Neutrophil (primary cell): ENCODE measurements at regions not wholly inside any gene's neighbourhood (a gene's known extent, or its start where the extent isn't known, plus 50 kb on each side); places are given as distances from the start of the nearest gene placed in this dataset.
"Not testable (repeated sequence)": the region's sequence is repeated elsewhere in the genome, so short reads cannot be mapped to it uniquely, and the experiment has no call there.

Source experiments
- H3K27ac ChIP-seq: fragments of 200-600 bp; sonication (generic); 2 replicates; pipeline ENCODE4 v1.5.1; 2016; ENCODE audit warnings: mild to moderate bottlenecking, moderate library complexity
- H3K27me3 ChIP-seq: fragments of 200-600 bp; sonication (generic); 2 replicates; pipeline ENCODE4 v1.6.0; 2016; ENCODE audit warnings: mild to moderate bottlenecking
- H3K36me3 ChIP-seq: fragments of 200-600 bp; sonication (generic); 2 replicates; pipeline ENCODE4 v1.5.1; 2017
- H3K4me1 ChIP-seq, 2 experiments: fragments of 200-600 bp in 1 of 2; sonication (generic) in 1 of 2; 1 replicate in 1 of 2; 2 replicates in 1 of 2; pipeline versions ENCODE4 v1.5.1 to v1.6.1; 2013 to 2016; ENCODE audit warnings: low read depth in 1 of 2, low read length in 1 of 2, mild to moderate bottlenecking in 1 of 2, moderate library complexity in 1 of 2; ENCODE audit not compliant: control insufficient read depth in 1 of 2, insufficient read depth in 1 of 2
- H3K4me3 ChIP-seq, 2 experiments: fragments of 200-600 bp in 1 of 2; sonication (generic) in 1 of 2; 1 replicate in 1 of 2; 2 replicates in 1 of 2; pipeline ENCODE4 v1.5.1; 2013 to 2016; ENCODE audit warnings: low read depth in 1 of 2, low read length in 1 of 2, mild to moderate bottlenecking in 1 of 2, moderate library complexity in 1 of 2
- H3K9me3 ChIP-seq: fragments of 200-600 bp; sonication (generic); 2 replicates; pipeline ENCODE4 v1.5.1; 2016
- TF ChIP-seq, protein P1 (sequence below): fragments of 200-600 bp; sonication (generic); IDR thresholded peaks from 2 replicates; pipeline ENCODE4 v1.5.1; 2016; ENCODE audit warnings: antibody characterized with exemption

- H3K36me3 ChIP-seq: no peaks in the 10 kb centered on the region
- TF ChIP-seq, protein P1, sequence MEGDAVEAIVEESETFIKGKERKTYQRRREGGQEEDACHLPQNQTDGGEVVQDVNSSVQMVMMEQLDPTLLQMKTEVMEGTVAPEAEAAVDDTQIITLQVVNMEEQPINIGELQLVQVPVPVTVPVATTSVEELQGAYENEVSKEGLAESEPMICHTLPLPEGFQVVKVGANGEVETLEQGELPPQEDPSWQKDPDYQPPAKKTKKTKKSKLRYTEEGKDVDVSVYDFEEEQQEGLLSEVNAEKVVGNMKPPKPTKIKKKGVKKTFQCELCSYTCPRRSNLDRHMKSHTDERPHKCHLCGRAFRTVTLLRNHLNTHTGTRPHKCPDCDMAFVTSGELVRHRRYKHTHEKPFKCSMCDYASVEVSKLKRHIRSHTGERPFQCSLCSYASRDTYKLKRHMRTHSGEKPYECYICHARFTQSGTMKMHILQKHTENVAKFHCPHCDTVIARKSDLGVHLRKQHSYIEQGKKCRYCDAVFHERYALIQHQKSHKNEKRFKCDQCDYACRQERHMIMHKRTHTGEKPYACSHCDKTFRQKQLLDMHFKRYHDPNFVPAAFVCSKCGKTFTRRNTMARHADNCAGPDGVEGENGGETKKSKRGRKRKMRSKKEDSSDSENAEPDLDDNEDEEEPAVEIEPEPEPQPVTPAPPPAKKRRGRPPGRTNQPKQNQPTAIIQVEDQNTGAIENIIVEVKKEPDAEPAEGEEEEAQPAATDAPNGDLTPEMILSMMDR: no peak
- no peaks in the 10 kb centered on the region for H3K9me3 ChIP-seq
- H3K27me3 ChIP-seq: no peaks in the 10 kb centered on the region
- H3K4me1 ChIP-seq: no peaks in the 10 kb centered on the region
- no peak overlapping the region for H3K4me3 ChIP-seq
- no peak overlapping the region for H3K27ac ChIP-seq
Measured at GRCh38 chrX:138794246-138794645, 82.7 kb upstream of the FGF13 start.

GRCh38 chrX:138791551-138791950, 80.0 kb upstream of the FGF13 start:
- no peaks in the 10 kb centered on the region for H3K27me3 ChIP-seq
- no peak overlapping the region for H3K4me3 ChIP-seq
- no peaks in the 10 kb centered on the region for H3K36me3 ChIP-seq
- no peaks in the 10 kb centered on the region for H3K9me3 ChIP-seq
- TF ChIP-seq, protein P1: no peak
- H3K27ac ChIP-seq: no peak overlapping the region
- no peaks in the 10 kb centered on the region for H3K4me1 ChIP-seq

- Histone ChIP-seq H3K27ac (no peak overlapping the region), H3K4me3 (no peak overlapping the region), H3K36me3 (no peaks in the 10 kb centered on the region), H3K4me1 (no peaks in the 10 kb centered on the region), H3K9me3 (no peaks in the 10 kb centered on the region), H3K27me3 (no peaks in the 10 kb centered on the region)
- TF ChIP-seq, protein P1: no peak
Measured at GRCh38 chrX:138788771-138789170, 77.3 kb upstream of the FGF13 start.

- H3K36me3 ChIP-seq, H3K4me3 ChIP-seq, H3K27me3 ChIP-seq, H3K4me1 ChIP-seq, H3K9me3 ChIP-seq, H3K27ac ChIP-seq: not testable (repeated sequence)
Measured at GRCh38 chrX:138778576-138778909, 67.0 kb upstream of the FGF13 start.

- not testable (repeated sequence) for H3K36me3 ChIP-seq, H3K4me1 ChIP-seq, H3K9me3 ChIP-seq, H3K27me3 ChIP-seq, H3K4me3 ChIP-seq, H3K27ac ChIP-seq
Measured at GRCh38 chrX:138777908-138778575, 66.5 kb upstream of the FGF13 start.

- no peaks in the 10 kb centered on the region for H3K36me3 ChIP-seq
- H3K27me3 ChIP-seq: no peaks in the 10 kb centered on the region
- H3K27ac ChIP-seq: no peak overlapping the region
- TF ChIP-seq, protein P1: no peak
- no peaks in the 10 kb centered on the region for H3K9me3 ChIP-seq
- H3K4me3 ChIP-seq: no peak overlapping the region
- H3K4me1 ChIP-seq: no peaks in the 10 kb centered on the region
Measured at GRCh38 chrX:138777230-138777629, 65.7 kb upstream of the FGF13 start.

GRCh38 chrX:138775517-138775916, 64.0 kb upstream of the FGF13 start:
- Histone ChIP-seq H3K27me3 (no peaks in the 10 kb centered on the region), H3K9me3 (no peaks in the 10 kb centered on the region), H3K27ac (no peak overlapping the region), H3K4me3 (no peak overlapping the region), H3K36me3 (no peaks in the 10 kb centered on the region), H3K4me1 (no peaks in the 10 kb centered on the region)
- TF ChIP-seq, protein P1: no peak
